Uterus (tissue), 2 donors: ENCODE measurements at regions not wholly inside any gene's neighbourhood (a gene's known extent, or its start where the extent isn't known, plus 50 kb on each side); places are given as distances from the start of the nearest gene placed in this dataset.

Experiments
- POLR2A ChIP-seq, 2 donors: fragments of 450-650 bp; IDR thresholded peaks; one replicate each; pipeline ENCODE4 v1.6.1; 2016; ENCODE audit warnings: antibody characterized with exemption in 2 of 2, mild to moderate bottlenecking in 1 of 2, moderate library complexity in 1 of 2
- TF ChIP-seq, protein P1 (sequence below), 4 experiments: fragments of 200-600 bp in 2 of 4; fragments of 450-650 bp in 2 of 4; sonication (generic) in 2 of 4; IDR thresholded peaks; one replicate each; pipeline ENCODE4 v1.5.1; 2016 to 2019; ENCODE audit warnings: antibody characterized with exemption in 4 of 4, mild to moderate bottlenecking in 2 of 4, moderate library complexity in 1 of 4

DNA sequence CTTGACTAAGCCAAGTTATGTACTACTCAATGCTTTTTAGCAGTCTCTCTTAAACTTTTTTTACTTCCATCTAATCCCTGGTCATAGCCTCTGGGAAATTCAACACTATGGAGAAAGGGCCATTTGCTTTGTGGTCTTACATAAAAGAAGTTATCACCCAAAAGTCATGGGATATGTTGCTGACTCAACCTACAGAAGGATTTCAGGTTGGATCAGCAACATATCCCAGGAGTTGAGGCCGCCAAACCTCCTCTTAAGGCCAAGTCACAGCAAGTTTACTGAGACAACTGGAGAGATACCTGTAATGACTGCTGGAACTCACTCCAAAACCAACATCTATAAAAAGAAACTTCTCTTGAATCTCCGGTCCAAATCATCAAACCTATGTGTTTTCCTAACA, 141.1 kb downstream of the IRS1 start:
- TF ChIP-seq, protein P1, sequence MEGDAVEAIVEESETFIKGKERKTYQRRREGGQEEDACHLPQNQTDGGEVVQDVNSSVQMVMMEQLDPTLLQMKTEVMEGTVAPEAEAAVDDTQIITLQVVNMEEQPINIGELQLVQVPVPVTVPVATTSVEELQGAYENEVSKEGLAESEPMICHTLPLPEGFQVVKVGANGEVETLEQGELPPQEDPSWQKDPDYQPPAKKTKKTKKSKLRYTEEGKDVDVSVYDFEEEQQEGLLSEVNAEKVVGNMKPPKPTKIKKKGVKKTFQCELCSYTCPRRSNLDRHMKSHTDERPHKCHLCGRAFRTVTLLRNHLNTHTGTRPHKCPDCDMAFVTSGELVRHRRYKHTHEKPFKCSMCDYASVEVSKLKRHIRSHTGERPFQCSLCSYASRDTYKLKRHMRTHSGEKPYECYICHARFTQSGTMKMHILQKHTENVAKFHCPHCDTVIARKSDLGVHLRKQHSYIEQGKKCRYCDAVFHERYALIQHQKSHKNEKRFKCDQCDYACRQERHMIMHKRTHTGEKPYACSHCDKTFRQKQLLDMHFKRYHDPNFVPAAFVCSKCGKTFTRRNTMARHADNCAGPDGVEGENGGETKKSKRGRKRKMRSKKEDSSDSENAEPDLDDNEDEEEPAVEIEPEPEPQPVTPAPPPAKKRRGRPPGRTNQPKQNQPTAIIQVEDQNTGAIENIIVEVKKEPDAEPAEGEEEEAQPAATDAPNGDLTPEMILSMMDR (IDR thresholded peaks at IDR 0.05), result no peak
- no peak for TF ChIP-seq POLR2A (IDR thresholded peaks at IDR 0.05)
